Fibroblast of peridontal ligament (primary cell): ENCODE measurements at regions not wholly inside any gene's neighbourhood (a gene's known extent, or its start where the extent isn't known, plus 50 kb on each side); places are given as distances from the start of the nearest gene placed in this dataset.

ENCODE experiments used
- DNase-seq: peaks from one replicate; pipeline ENCODE4 v3.0.0-alpha.2; 2010; ENCODE audit errors: extremely low read depth

DNA sequence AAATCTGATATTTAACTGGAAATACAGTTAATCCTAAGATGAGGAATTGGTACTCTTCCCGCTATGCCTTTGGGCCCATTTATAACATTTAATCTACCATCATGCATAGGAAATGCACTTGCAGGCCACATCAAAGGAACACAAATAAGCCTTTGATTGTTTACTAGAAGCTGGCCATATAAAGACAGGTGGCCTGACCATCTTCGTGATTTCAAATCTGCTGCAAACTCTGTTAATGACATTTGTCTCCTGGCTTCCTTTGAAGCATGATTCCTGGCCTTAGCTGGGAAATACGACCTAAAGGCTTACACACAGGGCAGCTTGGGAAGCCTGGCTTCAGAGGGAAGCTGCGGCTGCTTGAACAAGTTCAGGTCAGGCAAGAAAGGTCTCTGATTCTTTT is 552.1 kb downstream of the CDH26 start:
- no peak for DNase-seq

DNA sequence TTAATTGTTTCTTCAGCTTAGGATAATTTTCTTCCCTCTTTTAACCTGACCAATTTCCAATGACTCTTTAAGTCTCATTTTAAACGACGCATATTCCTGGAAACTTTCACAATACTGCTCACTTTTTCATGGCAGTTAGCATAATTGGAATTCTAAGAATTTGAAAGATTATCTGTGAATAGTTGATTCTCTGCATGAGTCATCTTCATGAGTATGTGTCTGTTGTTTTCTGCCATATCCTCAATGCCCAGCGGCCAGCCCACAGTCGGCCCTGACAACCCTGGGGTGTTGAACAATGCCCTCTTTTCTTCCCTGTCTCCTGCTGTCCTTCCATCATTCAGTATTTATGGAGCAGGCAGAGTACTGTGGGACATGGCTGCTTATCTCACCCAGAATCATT is 554.2 kb downstream of the CDH26 start:
- DNase-seq: peak; percentile 10

DNA sequence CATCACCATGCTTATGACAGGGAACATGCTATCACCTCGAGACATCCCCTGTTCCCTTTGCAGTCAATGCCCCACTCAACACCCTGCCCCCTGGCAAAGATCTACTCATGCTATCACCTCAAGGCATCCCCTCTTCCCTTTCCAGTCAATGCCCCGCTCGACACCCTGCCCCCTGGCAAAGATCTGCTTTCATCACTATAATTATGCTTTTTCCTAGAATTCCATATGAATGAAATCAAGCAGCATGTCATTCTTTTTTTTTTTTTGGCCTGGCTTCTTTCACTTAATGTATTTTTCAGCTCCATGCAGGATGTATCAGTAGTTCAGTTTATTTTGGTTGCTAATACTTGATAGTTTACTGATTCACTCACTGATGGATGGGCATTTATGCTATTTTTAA is 554.9 kb downstream of the CDH26 start:
- no peak for DNase-seq

DNA sequence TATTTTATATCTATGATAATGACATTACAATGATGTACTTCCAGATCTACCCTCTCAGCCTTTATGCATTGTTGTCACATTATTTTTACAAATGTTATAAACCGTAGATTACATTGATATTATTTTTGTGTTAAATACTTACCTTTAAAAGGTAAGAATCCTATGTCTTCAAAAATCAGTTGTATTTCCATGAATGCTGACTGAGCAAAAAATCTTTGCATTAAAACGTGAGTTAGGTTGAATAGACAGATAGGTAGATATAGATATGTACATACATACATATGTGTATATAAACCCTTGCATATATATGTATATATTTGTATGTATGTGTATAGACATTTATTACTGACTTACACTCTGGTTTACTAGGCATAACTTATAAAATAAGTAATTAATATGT is 558.2 kb downstream of the CDH26 start:
- DNase-seq: no peak

DNA sequence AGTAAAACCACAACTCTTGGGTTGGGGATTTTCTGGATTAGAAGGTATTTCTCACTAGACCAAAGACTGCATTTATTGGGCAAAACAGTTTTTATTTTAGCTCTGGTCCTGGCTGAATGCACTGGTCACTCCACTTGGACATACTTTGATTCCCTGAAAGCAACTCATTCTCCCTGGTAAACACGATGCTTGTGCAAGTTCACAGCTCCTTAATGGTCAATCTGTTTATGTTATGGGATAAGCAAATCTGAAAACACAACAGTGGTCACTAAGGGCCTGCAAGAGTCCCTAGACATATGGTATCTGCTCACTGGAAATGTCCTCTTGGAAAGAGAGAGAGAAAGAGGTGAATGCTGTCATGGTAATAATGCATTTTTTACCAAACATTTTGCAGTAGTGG is 559.8 kb downstream of the CDH26 start:
- DNase-seq: no peak

DNA sequence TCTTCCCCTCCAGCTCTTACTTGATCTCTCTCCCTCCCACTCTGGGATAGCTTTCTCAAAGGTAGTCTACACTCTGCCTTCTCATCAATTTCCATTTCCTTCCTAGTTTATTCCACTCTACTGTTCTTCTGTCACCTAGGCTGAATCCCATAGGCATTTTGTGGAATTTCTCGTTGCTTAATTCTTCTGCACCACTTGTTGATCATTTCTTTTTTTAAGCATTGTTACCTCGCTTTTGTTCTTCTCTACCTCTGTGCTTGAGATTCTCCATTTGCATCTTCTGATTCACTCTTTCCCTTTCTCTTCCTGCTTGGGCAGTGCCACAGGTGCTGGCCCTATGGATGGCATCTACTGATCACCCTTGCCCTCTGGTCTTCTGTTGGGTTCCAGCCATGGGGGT is 567.2 kb downstream of the CDH26 start:
- DNase-seq: no peak

DNA sequence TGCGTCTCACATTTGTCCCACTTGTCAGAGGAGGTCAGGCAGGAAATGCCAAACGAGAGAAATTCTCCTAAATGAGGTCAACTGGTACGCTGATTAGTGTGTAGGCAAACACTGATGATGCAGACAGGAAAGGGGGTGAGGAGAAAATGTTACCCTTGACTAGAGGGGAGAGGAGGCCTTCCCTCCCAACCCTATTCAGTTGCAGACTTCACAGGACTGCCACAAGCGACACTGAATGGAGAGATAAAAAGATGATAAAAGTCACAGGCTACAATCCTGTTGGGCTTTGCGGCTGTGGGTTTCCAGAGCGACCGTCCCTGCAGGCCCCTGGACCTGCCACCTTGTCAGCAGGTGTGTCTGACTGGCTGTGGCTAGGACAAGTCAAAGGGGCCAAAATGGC is 569.4 kb downstream of the CDH26 start:
- DNase-seq: no peak

DNA sequence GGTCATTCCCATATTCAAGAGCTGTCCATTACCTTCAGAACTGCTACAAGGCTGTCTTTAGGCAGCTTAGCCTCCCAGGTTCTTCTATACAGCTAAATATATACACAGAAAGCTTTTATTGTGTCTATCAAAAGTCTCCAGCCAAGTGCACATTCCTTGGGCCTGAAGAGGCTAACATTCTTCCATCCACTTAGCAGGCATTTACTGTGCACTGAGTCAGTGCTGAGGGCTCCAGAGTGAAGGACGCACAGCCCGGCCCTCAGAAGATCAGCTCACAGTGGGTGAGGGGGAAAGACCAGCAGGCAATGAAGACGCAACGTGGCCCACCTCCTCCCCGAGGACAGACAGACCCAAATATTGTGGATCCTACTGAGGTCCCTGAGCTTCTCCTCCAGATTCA is 569.9 kb downstream of the CDH26 start:
- DNase-seq: no peak

DNA sequence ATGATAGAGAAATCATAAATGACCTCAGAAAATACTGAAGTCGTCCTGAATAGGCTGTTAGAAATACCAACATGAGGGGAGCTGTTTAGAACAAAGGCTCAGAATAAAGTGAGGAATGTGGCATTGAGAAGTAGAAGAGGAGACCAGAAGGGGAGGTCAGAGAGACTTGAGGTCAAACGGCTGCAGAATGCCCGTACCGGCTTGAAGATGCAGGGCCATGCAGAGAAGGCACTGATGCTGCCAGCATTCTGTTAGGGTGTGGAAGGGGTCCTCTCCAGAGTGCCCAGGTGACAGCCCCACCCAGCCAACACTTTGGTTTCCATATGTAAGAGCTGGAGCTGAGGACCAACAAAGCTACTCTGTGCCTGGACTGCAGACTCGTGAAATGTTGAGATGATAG is 570.9 kb downstream of the CDH26 start:
- DNase-seq: no peak

DNA sequence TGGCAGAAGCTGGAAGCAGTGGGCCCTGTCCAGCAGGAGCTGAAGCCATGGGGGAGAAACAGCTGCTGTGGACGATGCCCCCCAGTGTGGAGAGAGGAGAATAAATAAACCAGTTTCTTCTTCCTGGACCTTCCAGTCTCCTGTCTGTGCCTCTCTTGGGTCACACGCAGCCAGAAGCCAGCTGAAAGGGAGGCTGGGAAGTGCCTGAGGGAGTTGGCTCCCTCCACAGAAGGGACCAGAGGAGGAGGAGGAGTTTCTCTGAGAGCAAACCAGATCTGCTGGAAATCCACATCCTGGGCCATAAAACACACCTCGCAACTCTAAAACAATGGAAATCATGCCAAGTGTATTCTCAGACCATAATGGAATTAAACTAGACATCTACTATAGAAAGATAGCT is 577.0 kb downstream of the CDH26 start:
- DNase-seq: no peak

DNA sequence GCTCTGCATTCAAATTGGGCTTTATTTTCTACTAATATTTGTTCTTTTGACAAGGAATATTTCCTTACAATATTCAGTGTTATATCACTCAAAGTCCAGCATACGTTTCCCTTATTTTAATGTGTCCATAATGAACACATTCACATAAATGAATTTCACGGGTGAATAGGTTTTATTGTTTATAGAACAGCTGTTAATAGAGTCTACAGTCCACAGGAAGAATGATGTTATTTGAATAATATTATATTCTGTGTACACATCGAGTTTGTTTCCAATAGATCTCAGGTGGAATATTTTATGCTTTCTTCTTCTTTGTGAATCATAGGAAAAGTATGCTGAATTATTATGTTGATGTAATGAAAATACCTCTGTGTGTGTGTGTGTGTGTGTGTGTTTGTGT is 582.4 kb downstream of the CDH26 start:
- DNase-seq: no peak

DNA sequence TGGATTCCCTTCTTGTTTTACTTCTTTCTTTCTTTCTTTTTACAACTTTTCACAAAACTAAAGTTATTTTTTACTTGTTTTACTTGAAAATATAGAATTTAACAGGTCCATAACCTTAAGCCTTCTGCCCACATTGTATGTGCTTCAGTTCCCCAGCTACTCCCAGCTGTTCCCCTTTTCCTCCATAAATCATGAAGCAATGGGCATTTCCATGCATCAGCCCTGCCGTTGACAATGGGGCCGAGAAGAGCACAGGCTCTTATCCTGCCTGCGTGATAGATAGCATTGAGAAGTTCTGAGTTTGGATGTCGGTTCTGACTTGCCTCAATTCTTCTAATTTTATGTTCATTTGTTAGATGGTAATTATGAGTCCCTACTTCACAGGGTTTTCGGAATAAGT is 583.8 kb downstream of the CDH26 start:
- no peak for DNase-seq

DNA sequence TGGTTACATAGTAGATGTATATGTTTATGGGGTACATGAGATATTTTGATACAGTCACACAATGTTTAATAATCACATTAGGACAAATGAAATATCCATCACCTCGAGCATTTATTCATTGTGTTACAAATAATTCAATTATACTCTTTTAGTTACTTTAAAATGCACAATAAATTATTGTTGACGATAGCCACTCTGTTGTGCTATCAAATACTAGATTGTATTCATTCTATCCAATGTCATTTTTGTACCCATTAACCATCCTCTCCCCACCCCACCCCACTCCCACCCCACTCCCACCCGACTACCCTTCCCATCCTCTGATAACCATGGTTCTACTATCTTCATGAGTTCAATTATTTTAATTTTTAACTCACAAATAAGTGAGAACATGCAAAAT is 585.4 kb downstream of the CDH26 start:
- no peak for DNase-seq

DNA sequence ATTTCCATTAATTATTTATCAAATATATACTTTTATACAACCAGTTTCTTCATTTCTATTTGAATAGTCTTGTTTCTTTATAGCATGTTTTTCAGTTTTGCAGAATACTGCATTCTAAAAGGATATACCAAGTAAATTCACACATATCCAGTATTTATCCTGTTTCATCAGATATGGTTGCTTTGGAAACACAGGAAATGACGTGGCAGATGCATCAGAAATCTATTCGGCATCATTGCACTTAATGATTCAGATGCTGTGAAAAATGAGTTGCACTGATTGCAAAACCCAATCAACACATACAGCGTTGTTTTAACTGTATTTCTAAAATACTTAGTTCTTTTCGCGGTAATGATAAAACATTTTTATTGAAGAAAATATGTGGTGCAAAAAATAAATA is 594.9 kb downstream of the CDH26 start:
- no peak for DNase-seq

DNA sequence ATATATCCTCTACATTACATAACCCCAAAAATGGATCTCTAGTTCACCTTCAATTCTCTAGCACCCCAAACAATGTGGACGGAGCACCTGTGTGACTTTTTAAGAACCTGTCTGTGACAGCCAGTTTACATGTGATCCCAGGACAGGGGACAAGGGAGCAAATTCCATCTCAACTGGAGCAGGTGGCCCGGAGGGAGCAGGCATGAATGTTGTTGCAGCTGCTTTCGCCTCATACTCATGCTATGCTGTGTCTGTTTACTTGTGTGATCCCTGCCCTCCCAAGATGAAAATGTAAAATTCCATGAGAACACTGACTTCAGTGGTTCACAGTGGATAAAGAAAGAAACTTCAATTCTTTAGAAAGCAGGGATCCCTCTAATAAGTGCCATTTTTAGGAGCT is 600.3 kb downstream of the CDH26 start:
- no peak for DNase-seq

DNA sequence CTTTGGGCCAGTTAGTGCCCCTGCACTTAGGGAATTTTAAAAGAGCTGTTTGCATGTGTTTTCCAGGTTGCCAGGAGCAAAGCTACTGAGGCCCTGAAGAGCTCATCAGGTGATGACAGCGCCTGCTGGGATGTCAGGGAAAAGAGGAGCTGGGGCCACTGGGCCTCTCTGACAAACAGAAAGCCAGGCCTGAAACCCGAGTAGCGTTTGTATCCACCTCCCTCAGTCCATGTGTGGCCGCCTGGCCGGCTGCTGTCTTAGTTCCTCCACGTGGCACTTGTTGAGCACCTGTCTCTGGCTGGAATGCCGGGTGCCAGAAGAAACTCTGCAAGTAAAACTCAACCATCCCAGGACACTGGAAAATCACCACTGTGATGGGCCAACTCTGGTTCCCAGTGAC is 601.2 kb downstream of the CDH26 start:
- no peak for DNase-seq

DNA sequence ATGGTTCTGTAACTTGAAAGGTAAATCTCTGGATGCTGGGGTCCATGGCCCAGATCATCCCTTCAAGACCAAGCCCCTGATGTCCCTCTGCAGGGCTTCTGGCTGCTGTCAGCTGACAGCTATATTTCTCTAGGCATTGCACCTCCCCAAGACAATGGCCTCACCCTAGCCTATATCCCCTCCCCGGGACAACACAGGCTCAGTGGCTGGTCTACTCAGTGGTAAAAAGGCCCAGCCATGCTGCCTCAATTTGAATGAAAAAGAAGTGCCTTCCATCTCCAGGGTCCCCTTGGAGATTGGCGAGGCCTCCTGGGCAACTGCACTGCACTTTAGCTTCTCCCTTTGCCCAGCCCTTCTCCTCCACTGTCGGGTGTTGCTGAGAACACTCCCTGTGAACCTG is 602.8 kb downstream of the CDH26 start:
- no peak for DNase-seq

DNA sequence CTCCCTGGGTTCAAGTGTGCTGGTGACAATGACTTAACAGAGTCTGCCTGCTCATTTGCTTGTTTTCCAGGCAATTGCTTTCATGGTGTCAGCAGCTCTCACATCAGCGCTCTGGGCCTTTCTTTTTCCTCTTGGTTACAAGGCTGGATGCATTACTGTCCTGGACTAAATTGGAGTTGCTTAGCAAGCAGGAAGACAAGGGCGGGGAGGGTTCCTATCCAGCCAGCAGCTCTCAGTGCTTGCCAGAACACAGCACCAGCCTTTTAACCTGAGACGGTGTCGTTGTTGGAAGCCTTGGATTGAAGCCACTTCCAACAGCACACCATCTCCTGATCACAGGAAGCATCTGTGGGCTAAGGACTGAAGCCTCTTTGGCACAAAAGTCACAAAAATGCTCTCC is 606.9 kb downstream of the CDH26 start:
- DNase-seq: no peak

DNA sequence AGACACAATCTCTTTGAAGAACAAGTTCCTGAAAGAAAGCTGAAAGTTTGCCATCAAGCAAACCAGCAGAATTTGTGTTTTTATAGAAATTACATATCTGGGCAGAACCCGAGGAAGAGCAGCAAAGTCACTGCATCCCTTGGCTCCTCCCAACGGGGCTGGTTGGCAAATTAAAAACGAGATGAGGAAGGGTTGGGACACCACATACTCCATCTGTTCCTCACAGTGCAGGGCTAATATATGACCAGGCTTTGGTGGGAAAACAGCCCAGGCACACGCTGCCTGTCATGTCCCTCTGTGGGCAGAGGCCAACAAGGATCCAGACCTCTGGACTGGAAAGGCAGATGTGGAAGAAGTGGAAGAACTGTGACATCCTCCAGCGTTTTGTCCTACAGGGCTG is 607.3 kb downstream of the CDH26 start:
- DNase-seq: no peak

DNA sequence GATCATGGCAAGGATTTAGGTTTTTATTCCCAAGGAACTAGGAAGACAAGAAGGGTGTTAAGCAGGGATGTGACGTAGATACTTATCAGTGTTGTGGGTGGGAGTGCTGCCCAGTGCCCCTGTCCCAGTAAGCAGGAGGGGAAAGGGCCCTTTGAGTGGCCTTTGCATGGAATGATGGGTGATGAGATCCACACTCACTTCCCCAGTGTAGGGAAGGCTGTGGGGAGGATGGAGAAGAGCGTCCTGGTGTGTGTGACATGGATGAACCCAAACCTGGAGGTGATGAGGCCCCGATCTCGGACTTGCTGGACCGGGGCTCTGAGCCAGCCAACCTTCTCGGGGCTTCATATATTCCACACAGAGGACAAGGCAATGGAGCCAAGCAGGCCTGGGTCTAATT is 610.9 kb downstream of the CDH26 start:
- DNase-seq: no peak

DNA sequence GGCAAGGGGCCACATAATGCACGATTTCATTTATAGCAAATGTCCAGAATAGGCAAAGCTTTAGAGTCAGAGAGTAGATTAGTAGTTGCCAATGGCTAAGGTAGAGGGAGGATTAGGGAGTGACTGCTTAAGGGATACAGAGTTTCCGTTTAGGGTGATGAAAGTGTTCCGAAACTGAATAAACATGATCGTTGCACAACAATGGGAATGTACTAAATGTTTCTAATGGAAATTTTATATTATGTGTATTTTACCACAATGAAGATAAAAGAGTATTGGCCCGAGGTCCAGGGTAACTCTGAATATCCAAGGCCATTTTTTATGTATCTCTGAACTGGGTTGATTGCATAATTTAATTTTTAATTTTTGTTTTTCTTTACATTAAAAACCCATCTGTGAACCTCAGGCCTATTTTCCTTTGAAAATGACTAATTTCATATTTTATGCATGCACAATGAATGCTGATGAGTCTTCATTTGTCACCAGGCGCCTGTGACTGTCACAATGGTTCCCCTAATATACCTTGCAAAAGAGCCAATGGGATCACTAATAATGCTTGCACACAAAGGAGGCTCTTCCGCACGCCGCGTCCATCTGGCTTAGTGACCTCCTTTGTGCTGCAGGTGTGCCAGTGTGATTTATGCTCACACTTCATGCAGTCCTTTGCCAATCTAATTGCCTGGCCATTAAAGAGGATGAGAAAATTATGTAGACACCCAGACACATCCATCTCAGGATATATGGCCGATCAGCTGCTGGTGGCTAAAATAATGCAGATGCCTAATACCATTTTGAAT is 612.5 kb downstream of the CDH26 start:
- no peak for DNase-seq

DNA sequence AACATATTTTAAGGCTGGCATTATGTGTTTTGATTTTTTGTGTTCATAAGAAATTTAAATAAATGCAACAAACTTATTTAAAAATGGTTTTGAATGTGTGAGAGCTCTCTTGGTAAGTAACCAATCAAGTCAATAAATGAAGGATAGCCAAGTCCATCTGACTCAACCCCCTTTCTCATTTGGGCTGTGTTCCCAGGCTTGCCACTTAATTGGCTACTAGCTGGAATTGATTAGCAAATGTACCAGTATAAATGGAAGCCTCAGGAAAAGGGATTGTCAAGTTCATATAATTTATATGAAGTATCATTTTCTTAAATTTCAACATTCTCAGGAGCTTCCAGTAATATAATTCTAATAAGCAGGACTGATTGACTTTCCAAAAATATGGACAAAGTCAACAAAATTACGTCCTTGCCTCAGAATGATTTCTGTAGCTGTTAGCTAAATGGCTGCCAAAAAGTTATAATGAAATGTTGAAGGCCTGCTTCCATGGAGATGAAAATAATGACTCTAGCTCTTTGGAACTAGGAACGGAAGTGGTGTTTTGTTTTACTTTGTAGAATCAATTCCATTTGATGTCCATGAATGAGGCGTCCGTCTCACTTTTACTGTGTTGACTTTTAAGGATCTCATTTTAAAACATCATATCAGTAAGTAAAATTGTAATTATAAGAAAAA is 614.9 kb downstream of the CDH26 start:
- DNase-seq: no peak

DNA sequence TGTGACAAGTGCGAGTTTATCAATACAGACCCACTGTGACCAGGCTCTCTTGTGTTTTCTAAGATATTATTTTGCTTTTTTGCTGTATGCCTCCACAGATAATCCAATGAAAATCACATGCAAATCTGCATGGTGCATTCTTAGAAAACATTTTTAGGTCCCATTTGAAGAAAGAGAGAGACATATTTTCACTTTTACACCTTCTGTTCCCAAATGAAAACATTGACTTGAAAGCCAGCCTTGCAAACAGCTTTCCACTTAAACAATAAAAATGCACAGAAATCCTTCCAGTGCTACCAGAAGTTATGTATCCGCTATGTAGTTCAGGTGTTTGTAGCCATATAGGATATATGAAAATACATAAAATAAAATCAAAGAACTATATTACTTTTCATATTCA is 618.0 kb downstream of the CDH26 start:
- DNase-seq: no peak
